ENCODE measurements at regions not wholly inside any gene's neighbourhood (a gene's known extent, or its start where the extent isn't known, plus 50 kb on each side); places are given as distances from the start of the nearest gene placed in this dataset.

DNA sequence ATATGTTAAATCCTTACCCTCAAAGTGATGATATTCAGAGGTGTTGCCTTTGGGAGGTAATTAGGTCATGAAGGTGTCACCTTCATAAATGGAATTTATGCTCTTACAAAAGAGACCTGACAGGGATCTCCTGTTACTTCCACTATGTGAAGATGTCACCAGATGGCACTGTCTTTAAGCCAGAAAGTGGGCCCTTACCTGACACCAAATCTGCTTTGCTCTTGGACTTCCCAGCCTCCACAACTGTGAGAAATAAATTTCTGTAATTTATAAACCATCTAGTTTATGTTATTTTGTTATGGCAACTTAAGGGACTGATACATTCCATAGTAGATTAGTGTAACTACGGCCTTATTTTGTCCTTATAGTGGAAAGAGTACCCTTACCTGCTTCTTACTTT is 358.3 kb upstream of the SALL1 start:
- no peaks in the 10 kb centered on the region for H3K4me1 ChIP-seq (ENCODE audit: control insufficient read depth, insufficient read depth, low read length, poor library complexity, severe bottlenecking)
- H3K27ac ChIP-seq (ENCODE audit: low read depth, low read length, severe bottlenecking), result no peak overlapping the region
- peaks cover 4% of the 10 kb centered on the region for H3K9me3 ChIP-seq (ENCODE audit: control insufficient read depth, low read length)
- H3K4me3 ChIP-seq (ENCODE audit: extremely low read depth, insufficient read depth, low read length, poor library complexity, severe bottlenecking), result no peak overlapping the region
- H3K36me3 ChIP-seq (ENCODE audit: control insufficient read depth, insufficient read depth, low read length), result no peaks in the 10 kb centered on the region
- no CpG with 5 or more reads among the region's 1 CpG for WGBS, 2 experiments (ENCODE audit: insufficient coverage in 2 of 2)

DNA sequence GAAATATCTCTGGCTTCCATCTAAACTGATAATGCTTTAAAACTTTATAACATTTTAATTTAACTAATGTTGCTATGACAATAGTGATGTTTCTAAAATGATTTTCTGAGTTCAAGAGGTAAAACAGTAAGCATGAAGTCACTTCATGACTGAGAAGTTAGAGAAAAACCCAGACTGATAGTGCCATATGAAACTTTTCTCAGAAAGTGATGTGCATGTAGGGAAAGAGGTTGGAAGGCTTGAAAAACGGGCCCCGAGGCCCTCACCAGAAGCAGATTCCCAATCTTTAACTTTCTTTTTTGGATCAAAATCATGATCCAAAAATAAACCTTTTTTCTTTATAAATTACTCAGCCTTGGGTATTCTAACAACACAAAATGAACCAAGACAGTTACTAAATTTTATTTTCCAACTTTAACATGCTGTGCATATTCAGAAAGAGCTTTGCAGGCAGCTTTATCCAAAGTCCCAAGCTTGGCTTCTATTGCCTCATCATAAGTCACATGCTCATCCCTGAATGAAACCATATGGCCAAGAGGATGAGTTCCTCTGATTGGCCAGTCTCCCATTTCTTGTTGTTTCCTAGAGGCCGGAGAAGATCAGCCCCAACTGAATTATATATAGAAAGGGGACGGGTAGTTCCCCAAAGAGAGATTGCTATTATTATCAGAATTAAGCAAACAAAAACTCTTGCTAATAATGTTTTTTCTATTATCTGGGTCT is 357.6 kb upstream of the SALL1 start:
- no peaks in the 10 kb centered on the region for H3K4me1 ChIP-seq (ENCODE audit: control insufficient read depth, insufficient read depth, low read length, poor library complexity, severe bottlenecking)
- no peak overlapping the region for H3K27ac ChIP-seq (ENCODE audit: low read depth, low read length, severe bottlenecking)
- H3K4me3 ChIP-seq (ENCODE audit: extremely low read depth, insufficient read depth, low read length, poor library complexity, severe bottlenecking), result no peak overlapping the region
- H3K9me3 ChIP-seq (ENCODE audit: control insufficient read depth, low read length), result peaks cover 4% of the 10 kb centered on the region
- 63% methylated on average over 2 of the region's 4 CpGs; no CpG with 5 or more reads in 1 of the 2 experiments for WGBS, 2 experiments (ENCODE audit: insufficient coverage in 2 of 2)
- no peaks in the 10 kb centered on the region for H3K36me3 ChIP-seq (ENCODE audit: control insufficient read depth, insufficient read depth, low read length)

DNA sequence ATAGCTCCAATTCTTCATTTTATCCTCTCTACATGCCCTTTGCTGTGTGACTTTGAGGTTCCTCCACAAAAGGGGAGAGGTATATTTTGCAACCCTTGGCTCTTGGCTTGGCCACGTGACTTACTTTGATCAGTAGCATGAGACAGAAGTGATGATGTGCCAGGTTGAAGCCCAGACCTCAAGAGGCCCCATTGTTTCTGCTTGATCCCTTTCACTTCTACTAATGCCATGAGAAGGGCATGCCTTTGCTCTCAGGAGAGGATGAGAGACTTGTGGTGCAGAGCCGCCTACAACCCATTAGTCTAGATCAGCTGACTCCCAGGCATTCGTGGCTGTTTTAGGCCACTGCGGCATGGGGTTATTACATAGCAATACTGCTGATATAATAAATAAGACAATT is 356.2 kb upstream of the SALL1 start:
- H3K4me3 ChIP-seq (ENCODE audit: extremely low read depth, insufficient read depth, low read length, poor library complexity, severe bottlenecking), result no peak overlapping the region
- no peak overlapping the region for H3K27ac ChIP-seq (ENCODE audit: low read depth, low read length, severe bottlenecking)
- no peaks in the 10 kb centered on the region for H3K4me1 ChIP-seq (ENCODE audit: control insufficient read depth, insufficient read depth, low read length, poor library complexity, severe bottlenecking)
- H3K9me3 ChIP-seq (ENCODE audit: control insufficient read depth, low read length), result peaks cover 4% of the 10 kb centered on the region
- no peaks in the 10 kb centered on the region for H3K36me3 ChIP-seq (ENCODE audit: control insufficient read depth, insufficient read depth, low read length)
- WGBS, 2 experiments (ENCODE audit: insufficient coverage in 2 of 2), result 100% methylated on average over 1 of the region's 4 CpGs

DNA sequence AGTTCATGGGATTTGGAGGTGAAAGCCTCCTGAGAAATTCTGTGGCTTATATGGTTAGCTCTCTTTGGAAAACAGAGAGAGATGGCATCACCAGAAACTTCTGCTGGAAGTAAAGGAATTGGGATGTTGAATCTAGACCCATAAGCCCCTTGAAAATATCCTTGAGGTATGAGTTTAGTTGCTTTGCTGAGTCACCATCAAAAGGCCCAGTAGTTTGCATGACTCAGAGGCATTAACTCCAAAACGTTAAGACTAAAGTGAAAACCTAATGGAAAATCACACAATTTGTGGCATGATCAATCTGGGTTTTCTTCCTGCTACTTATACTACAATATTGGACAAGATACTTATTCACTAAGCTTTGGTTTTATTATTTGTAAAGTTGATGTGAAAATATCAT is 349.2 kb upstream of the SALL1 start:
- H3K36me3 ChIP-seq (ENCODE audit: control insufficient read depth, insufficient read depth, low read length), result no peaks in the 10 kb centered on the region
- H3K4me1 ChIP-seq (ENCODE audit: control insufficient read depth, insufficient read depth, low read length, poor library complexity, severe bottlenecking), result peaks cover 3% of the 10 kb centered on the region
- no peak overlapping the region for H3K27ac ChIP-seq (ENCODE audit: low read depth, low read length, severe bottlenecking)
- H3K9me3 ChIP-seq (ENCODE audit: control insufficient read depth, low read length), result no peaks in the 10 kb centered on the region
- WGBS, 2 experiments (ENCODE audit: insufficient coverage in 2 of 2), result 71% methylated on average over 1 of the region's 1 CpG; no CpG with 5 or more reads in 1 of the 2 experiments
- H3K4me3 ChIP-seq (ENCODE audit: extremely low read depth, insufficient read depth, low read length, poor library complexity, severe bottlenecking), result no peak overlapping the region

DNA sequence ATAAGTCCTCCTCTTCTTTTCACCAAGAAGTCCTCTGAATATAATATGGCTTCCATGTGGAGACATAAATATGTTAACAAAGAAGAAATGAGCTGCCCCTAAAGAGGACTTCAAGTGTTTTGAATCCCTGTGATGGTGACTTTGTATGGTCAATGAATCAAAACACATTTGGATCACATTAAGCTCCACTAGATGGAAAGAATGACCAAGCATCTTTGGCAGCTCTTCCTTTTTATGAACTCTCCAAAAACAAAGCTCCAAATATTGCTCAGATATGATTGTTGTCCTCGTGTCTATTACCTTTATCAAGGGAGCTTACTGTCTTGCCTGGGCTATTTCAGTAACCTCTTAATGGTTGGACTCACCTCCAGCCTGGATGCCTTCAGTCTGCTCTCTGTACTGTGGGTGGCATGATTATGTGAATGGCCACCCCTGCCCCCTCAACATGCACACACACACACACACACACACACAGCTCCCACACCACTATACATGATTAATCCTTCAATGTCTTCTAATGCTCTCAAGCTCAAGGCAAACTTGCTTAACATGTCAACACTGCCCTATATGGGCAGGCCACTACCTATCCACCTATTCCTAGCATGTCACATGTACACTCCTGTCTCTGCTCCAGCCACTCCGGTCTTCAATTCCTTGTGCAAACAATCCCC is 346.6 kb upstream of the SALL1 start:
- Histone ChIP-seq H3K4me3 (ENCODE audit: extremely low read depth, insufficient read depth, low read length, poor library complexity, severe bottlenecking) (no peak overlapping the region), H3K27ac (ENCODE audit: low read depth, low read length, severe bottlenecking) (no peak overlapping the region), H3K36me3 (ENCODE audit: control insufficient read depth, insufficient read depth, low read length) (no peaks in the 10 kb centered on the region), H3K4me1 (ENCODE audit: control insufficient read depth, insufficient read depth, low read length, poor library complexity, severe bottlenecking) (peaks cover 3% of the 10 kb centered on the region), H3K9me3 (ENCODE audit: control insufficient read depth, low read length) (no peaks in the 10 kb centered on the region)
- 89% methylated on average over 1 of the region's 2 CpGs; no CpG with 5 or more reads in 1 of the 2 experiments for WGBS, 2 experiments (ENCODE audit: insufficient coverage in 2 of 2)

DNA sequence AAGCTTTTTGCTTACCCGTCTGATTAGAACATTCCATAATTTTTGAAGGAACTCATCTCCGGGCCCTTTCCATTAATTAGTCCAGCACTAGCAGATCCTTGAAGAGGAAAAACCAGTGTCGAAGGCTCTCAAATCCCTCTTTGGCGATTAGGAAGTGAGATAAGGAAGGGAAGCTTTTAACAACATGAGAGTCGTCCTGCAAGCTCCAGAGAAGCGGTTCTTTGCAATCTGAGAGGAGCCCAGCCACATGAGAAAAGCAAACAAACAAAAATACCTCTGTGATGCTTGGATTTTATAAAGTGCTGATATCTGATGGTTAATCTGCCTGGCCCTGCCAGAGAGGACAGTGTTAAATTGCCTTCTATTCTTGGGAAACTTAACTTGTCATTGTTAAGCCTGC is 339.8 kb upstream of the SALL1 start:
- Histone ChIP-seq H3K4me3 (ENCODE audit: extremely low read depth, insufficient read depth, low read length, poor library complexity, severe bottlenecking) (no peak overlapping the region), H3K4me1 (ENCODE audit: control insufficient read depth, insufficient read depth, low read length, poor library complexity, severe bottlenecking) (no peaks in the 10 kb centered on the region), H3K9me3 (ENCODE audit: control insufficient read depth, low read length) (peaks cover 6% of the 10 kb centered on the region), H3K36me3 (ENCODE audit: control insufficient read depth, insufficient read depth, low read length) (no peaks in the 10 kb centered on the region), H3K27ac (ENCODE audit: low read depth, low read length, severe bottlenecking) (peak overlapping the region; percentile 64)
- WGBS, 2 experiments (ENCODE audit: insufficient coverage in 2 of 2), result 49 to 75% methylated on average over 2 to 4 of the region's 6 CpGs

DNA sequence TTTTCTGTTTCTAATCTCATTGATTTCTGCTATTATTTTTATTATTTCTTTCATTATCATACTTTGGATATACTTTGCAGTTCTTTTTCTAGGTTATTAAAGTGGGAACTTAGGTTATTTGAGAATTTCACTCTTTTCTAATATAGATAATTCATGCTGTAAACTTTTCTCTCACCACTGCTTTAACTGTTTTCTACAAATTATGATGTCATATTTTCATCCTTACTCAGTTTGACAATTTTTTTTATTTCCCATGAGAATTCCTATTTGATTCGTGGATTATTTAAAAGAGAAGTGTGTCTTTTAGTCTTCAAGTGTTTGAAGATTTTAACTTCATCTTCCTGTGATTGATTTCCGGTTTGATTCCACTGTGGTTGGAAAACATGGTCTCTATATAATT is 336.8 kb upstream of the SALL1 start:
- Histone ChIP-seq H3K27ac (ENCODE audit: low read depth, low read length, severe bottlenecking) (no peak overlapping the region), H3K4me1 (ENCODE audit: control insufficient read depth, insufficient read depth, low read length, poor library complexity, severe bottlenecking) (no peaks in the 10 kb centered on the region), H3K9me3 (ENCODE audit: control insufficient read depth, low read length) (peaks cover 12% of the 10 kb centered on the region), H3K36me3 (ENCODE audit: control insufficient read depth, insufficient read depth, low read length) (no peaks in the 10 kb centered on the region), H3K4me3 (ENCODE audit: extremely low read depth, insufficient read depth, low read length, poor library complexity, severe bottlenecking) (no peak overlapping the region)
- no CpG with 5 or more reads among the region's 2 CpGs for WGBS, 2 experiments (ENCODE audit: insufficient coverage in 2 of 2)

DNA sequence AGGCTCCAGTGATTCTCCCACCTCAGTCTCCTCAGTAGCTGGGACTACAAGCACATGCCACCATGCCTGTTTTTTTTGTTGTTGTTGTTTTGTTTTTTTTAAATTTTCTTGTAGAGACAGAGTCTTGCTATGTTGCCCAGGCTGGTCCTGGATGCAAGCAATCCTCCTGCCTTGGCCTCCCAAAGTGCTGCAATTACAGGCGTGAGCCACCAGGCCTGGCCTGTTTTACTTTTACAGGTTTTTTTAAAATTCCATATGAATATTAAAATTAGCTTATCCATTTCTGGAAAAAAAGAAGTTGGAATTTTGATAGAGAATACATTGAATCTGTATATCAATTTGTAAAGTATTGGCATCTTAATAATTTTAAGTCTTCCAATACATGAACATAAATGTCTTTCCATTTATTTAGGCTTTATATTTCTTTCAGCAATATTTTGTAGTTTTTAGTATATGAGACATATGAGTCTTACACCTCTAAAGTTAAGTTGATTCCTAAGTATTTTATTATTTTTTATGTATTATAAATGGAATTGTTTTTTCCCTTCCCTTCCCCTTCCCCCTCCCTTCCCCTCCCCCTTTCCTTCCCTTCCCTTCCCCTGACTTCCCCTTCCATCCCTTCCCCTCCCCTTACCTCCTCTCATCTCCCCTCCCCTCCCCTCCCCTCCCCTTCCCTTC is 323.5 kb upstream of the SALL1 start:
- H3K36me3 ChIP-seq (ENCODE audit: control insufficient read depth, insufficient read depth, low read length), result no peaks in the 10 kb centered on the region
- no peak overlapping the region for H3K27ac ChIP-seq (ENCODE audit: low read depth, low read length, severe bottlenecking)
- no peaks in the 10 kb centered on the region for H3K4me1 ChIP-seq (ENCODE audit: control insufficient read depth, insufficient read depth, low read length, poor library complexity, severe bottlenecking)
- H3K4me3 ChIP-seq (ENCODE audit: extremely low read depth, insufficient read depth, low read length, poor library complexity, severe bottlenecking), result no peak overlapping the region
- no peaks in the 10 kb centered on the region for H3K9me3 ChIP-seq (ENCODE audit: control insufficient read depth, low read length)
- no CpG with 5 or more reads among the region's 1 CpG for WGBS, 2 experiments (ENCODE audit: insufficient coverage in 2 of 2)

DNA sequence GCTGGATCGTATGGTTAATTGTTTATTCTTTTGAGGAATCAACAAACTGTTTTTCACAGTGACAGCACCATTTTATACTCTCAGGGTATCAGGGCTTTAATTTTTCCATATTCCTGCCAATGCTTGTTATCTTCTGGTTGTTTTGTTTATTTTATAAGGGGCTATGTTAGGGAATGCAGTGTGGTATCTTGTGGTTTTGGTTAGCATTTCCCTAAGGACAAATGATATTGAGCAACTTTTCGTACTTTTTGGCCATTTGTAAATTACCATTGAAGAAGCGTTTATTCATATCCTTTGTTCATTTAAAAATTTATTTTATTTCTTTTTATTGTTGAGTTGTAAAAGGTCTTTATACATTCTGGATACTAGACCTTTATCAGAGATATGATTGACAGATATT is 322.0 kb upstream of the SALL1 start:
- H3K27ac ChIP-seq (ENCODE audit: low read depth, low read length, severe bottlenecking), result no peak overlapping the region
- H3K9me3 ChIP-seq (ENCODE audit: control insufficient read depth, low read length), result no peaks in the 10 kb centered on the region
- H3K4me3 ChIP-seq (ENCODE audit: extremely low read depth, insufficient read depth, low read length, poor library complexity, severe bottlenecking), result no peak overlapping the region
- no peaks in the 10 kb centered on the region for H3K4me1 ChIP-seq (ENCODE audit: control insufficient read depth, insufficient read depth, low read length, poor library complexity, severe bottlenecking)
- H3K36me3 ChIP-seq (ENCODE audit: control insufficient read depth, insufficient read depth, low read length), result no peaks in the 10 kb centered on the region
- no CpG with 5 or more reads among the region's 3 CpGs for WGBS, 2 experiments (ENCODE audit: insufficient coverage in 2 of 2)

DNA sequence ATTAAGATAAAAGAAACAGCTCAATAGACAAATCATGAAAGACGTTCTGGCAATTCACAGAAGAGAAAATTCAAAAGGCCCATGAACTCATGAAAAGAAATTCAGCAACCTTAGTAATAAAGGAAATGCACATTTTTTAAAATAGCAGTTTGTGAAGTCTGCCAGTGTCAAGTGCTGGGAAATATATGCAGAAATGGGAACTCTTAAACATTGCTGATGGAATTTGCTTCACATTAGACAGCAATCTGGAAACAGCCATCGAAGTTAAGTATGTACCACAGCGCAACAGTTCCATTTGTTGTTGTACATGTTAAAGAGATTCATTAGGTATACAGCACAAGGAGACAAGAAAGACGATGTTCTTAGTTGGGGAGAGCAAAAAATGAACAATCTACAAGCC is 319.4 kb upstream of the SALL1 start:
- H3K4me3 ChIP-seq (ENCODE audit: extremely low read depth, insufficient read depth, low read length, poor library complexity, severe bottlenecking), result no peak overlapping the region
- H3K36me3 ChIP-seq (ENCODE audit: control insufficient read depth, insufficient read depth, low read length), result no peaks in the 10 kb centered on the region
- H3K27ac ChIP-seq (ENCODE audit: low read depth, low read length, severe bottlenecking), result no peak overlapping the region
- no peaks in the 10 kb centered on the region for H3K9me3 ChIP-seq (ENCODE audit: control insufficient read depth, low read length)
- peaks cover under 1% of the 10 kb centered on the region for H3K4me1 ChIP-seq (ENCODE audit: control insufficient read depth, insufficient read depth, low read length, poor library complexity, severe bottlenecking)
- 67% methylated on average over 3 of the region's 4 CpGs; no CpG with 5 or more reads in 1 of the 2 experiments for WGBS, 2 experiments (ENCODE audit: insufficient coverage in 2 of 2)

DNA sequence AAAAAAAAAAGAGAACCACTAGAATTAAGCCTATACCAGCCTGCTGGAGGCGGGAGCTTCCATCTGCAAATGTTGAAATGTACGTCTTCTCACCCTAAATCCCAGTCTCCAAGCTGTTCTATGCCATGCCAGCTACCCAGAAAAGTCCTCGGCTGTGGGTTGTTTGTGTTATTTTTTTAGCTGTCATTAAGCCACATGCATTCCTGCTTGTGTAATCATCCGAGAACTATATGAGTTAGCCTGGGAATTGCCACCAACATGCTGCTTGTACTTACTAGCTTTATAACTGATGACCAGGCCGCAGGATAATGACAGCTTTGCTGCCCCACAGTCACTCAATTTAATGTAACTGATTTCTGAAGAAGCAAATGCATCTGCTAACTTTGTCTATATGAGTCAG is 313.9 kb upstream of the SALL1 start:
- no peaks in the 10 kb centered on the region for H3K9me3 ChIP-seq (ENCODE audit: control insufficient read depth, low read length)
- no peaks in the 10 kb centered on the region for H3K36me3 ChIP-seq (ENCODE audit: control insufficient read depth, insufficient read depth, low read length)
- 94 to 100% methylated on average over 1 to 2 of the region's 5 CpGs for WGBS, 2 experiments (ENCODE audit: insufficient coverage in 2 of 2)

More for the DNA sequence above, 313.9 kb upstream of the SALL1 start:
- H3K4me3 ChIP-seq (ENCODE audit: extremely low read depth, insufficient read depth, low read length, poor library complexity, severe bottlenecking), result no peak overlapping the region
- no peak overlapping the region for H3K27ac ChIP-seq (ENCODE audit: low read depth, low read length, severe bottlenecking)
- H3K4me1 ChIP-seq (ENCODE audit: control insufficient read depth, insufficient read depth, low read length, poor library complexity, severe bottlenecking), result peaks cover 8% of the 10 kb centered on the region

Data from mesodermal cell (in vitro differentiated cells).